Ovary (tissue), 1 donor: ENCODE measurements at regions not wholly inside any gene's neighbourhood (a gene's known extent, or its start where the extent isn't known, plus 50 kb on each side); places are given as distances from the start of the nearest gene placed in this dataset.

ENCODE experiments used
- EP300 ChIP-seq: sonication (generic); formaldehyde crosslinking; IDR thresholded peaks from one replicate; pipeline ENCODE4 v1.6.1; 2017; ENCODE audit warnings: antibody characterized with exemption
- POLR2A ChIP-seq: fragments of 450-650 bp; IDR thresholded peaks from one replicate; pipeline ENCODE4 v1.6.1; 2017; ENCODE audit warnings: antibody characterized with exemption, mild to moderate bottlenecking, moderate library complexity

DNA sequence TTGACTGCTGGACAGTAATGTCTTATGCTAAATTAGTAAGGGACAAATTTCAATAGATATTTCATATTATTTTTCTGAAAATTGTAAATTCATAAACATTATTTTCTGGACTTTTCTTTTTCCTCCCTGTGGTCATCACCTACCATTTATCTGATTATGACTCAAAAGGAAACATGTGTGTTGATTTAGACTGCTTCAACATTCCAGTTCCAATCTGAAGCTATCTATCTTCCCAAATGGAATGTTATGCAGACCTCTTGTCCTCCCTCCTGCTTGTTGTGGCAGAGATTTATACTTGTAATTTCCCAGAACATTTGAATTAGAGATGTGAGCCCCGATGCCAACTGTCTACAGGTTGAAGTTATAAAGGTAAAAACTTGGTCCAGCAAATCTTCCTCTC is 803.4 kb downstream of the TUSC7 start:
- TF ChIP-seq POLR2A (no peak), EP300 (no peak)
